LNCAP (cell line): ENCODE measurements at regions not wholly inside any gene's neighbourhood (a gene's known extent, or its start where the extent isn't known, plus 50 kb on each side); places are given as distances from the start of the nearest gene placed in this dataset.

Experiments used
- TF ChIP-seq, protein P1 (sequence below): fragments of 450-650 bp; IDR thresholded peaks from 2 replicates; pipeline ENCODE4 v1.5.1; 2017; ENCODE audit warnings: mild to moderate bottlenecking

DNA sequence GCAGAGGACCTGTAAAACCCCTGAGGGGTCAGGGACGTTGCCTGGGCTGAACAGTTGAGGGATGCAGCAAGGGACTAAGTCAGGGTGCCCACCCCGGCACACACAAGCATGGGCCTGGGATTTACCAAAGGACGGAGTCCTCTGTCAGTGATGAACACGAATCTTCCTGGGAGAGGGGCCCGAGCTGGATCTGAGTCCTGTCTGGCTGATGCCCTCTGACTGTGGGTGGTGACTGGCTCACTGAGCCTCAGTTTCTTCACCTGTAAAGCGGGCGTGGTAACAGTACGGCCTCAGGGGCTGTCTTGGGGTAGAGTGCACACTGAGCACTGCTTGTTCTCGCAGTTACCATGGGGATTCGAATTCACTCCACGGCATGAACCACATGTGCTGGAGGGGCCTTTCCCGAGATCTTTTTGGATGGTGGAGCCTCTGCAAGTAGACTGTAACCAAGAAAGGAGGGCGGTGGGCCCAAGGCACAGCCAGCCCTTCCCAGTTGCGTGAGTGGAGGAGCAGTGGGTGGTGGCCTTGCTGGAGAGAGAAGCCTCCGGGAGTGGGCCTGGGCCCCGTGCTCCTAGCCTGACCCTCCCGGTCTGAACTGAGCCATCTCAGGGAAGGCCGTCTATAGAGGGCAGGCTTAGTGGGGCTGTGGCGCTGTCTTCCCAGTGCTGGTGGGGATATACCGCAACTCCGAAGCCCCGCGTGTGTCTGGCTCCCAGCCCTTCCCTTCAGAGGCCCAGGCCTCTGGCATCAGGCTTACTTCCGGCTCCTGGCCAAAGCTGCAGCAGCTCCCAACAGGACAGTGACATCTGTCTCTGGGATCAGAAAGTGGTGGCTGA lies 130.8 kb upstream of the HS6ST1 start:
- TF ChIP-seq, protein P1, sequence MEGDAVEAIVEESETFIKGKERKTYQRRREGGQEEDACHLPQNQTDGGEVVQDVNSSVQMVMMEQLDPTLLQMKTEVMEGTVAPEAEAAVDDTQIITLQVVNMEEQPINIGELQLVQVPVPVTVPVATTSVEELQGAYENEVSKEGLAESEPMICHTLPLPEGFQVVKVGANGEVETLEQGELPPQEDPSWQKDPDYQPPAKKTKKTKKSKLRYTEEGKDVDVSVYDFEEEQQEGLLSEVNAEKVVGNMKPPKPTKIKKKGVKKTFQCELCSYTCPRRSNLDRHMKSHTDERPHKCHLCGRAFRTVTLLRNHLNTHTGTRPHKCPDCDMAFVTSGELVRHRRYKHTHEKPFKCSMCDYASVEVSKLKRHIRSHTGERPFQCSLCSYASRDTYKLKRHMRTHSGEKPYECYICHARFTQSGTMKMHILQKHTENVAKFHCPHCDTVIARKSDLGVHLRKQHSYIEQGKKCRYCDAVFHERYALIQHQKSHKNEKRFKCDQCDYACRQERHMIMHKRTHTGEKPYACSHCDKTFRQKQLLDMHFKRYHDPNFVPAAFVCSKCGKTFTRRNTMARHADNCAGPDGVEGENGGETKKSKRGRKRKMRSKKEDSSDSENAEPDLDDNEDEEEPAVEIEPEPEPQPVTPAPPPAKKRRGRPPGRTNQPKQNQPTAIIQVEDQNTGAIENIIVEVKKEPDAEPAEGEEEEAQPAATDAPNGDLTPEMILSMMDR: no peak

DNA sequence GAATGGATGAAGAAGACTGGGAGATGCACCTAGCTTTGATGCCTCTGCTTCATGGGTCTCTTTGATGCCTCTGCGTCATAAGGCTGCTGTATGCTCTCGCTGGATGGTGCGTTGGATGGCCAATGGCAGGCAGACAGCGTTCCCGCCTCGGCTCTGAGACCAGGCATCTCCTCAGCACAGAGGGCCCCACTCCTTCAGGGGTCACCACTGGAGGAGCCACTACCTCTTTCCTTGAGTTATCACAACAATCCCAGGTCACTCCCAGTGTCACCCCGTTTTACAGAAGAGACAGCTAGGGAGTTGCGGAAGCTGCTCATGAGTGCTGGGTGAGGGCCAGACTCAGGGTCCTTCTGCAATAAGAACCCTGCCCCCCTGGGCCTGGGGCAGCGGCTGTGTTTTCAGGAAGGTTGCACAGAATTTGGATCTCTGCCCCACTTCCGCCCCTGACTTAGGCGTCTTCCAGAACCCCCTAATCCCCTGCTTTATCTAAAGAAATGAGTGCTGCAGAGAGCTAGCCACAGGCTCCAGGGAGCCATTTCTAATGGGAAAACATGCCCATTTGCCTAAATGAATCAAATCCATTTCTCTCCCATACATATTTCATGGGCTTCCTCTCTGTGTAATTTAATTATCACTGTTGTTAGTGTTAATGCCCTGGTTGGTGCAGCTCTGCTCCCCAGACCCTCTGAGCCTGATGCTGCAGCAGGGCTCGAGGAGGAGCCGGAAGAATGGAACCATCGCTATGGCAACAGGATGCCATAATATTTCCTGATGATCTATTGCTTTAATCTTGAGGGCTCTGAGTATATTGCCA lies 131.8 kb upstream of the HS6ST1 start:
- TF ChIP-seq, protein P1: no peak

DNA sequence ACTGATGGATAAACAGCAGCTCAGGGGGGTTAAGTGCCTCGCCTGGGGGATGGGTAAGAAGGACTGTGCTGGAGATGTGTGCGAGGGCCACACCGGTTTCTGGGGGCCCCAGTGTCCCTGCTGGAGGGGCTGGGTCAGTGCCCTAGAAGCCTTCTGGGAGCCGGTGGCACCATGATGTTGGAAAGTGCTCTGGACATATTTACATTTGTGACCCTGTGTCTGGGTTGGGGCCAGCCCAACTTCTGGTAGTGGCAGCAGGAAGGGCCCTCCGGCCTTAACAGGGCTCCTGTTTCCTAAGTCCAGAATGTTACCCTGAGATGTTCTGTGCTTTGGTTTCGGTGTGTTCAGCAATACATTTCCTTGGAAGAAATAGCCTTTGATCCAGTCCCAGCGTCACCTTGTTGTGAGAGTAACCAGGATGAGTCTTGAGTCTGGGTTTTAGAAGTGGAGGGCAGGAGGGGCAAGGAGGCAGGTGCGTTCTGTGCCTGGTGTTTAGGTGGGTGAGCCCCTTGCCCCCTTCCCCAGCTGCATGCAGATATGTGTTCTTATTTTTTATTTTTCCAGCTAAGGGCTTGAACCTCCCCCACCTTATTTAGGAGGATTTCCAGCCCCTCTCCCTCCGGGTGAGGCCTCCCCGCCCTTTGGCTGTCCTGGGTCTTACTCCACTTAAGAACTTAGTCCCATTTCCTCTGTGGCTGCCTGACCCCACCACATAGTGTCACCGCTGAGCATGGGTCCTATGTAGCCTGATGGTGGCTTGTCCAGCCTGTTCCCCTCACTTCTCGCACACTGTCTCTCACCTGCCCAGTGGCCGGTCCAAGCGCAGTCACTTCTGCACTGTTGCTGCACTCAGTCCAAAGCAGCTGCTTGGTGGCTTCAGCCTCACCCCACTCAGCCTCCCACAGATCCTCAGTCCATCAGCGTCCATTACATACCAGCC lies 132.7 kb upstream of the HS6ST1 start:
- TF ChIP-seq, protein P1: no peak

DNA sequence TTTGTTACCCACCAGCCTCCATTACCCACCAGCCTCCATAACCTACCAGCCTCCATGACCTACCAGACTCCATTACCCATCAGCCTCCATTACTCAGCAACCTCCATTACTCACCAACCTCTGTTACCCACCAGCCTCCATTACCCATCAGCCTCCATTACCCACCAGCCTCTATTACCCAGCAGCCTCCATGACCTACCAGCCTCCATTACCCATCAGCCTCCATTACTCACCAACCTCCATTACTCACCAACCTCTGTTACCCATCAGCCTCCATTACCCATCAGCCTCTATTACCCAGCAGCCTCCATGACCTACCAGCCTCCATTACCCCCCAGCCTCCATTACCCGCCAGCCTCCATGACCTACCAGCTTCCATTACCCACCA lies 133.3 kb upstream of the HS6ST1 start:
- TF ChIP-seq, protein P1: no peak

DNA sequence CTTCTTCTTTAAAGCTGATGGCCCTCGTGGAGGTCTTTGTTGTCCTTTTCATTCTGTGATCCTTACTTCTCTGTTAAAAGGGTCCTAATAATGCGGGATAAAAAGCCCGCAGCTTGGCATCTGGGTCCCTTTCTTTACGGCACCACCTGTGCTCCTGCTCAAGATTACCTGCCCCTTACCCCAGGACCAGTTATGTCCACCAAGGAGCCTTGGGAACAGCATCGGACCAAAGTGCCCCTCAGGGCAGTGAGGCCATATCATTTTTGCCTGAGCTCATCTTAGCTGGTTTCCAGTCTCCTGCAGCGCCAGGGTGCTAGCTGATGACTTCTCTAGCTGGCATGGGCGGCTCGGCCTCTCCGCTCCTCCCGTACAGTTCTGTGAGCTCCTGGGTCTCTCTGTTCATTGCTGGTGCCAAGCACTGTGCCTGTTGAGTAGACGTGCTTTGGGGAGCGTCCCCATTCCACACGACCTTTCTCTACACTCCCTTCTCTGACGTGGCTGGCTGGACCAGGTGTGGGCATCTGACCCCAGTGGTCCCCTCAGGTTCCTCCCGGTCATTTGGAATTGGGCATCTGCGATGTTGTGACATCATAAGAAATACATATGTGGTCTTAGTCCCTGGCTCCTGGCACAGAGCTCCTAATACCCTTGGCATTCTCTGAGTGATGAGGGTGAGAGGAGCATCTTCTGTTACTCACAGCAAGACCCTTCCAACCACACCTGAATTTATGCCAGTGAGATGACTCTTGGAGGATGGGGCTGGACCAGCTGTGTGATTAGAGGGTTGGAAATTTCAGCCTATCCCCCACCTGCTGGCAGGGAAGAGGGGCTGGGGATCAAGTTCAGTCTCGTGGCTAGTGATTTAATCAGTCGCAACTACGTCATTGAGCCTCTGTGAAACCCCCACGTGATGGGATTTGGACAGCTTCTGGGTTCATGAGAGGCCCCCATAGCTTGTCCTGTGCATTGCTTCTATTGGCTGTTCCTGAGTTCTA lies 134.2 kb upstream of the HS6ST1 start:
- TF ChIP-seq, protein P1: no peak

DNA sequence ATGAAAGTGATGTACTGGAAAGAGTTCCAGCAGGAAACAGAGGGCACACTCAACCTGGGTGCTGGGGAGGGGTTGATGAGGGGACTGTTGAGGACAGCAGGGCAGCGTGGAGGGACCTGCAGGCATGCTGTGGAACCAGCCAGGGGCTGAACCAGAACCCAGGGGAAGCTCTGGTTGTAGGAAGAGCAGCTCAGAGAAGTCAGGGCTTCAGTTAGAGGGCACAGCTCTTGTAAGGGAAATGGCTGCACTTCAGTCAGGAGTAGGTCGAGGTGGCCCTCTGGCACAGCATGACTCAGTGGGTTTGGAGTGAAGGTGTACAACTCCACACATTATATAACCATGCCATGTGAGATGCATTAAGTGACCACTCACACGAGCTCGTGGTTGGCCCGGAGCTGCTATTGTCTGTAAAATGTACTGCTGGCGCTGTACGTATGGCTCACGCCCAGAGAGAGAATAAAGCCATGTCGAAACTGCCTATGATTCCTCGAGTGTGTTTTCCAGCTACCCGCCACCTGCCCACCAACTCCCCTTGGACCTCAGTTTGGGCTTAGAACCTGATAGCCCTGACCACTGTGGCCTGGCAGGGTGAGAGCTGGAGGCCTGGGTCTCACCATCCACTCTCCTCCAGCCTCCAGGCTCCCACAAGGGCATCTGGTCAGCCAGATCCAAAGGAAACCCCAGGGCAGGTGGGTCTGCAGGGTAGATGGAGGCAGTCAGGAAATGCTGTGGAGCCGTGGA lies 136.5 kb upstream of the HS6ST1 start:
- TF ChIP-seq, protein P1: no peak
